ENCODE measurements at regions not wholly inside any gene's neighbourhood (a gene's known extent, or its start where the extent isn't known, plus 50 kb on each side); places are given as distances from the start of the nearest gene placed in this dataset.

DNA sequence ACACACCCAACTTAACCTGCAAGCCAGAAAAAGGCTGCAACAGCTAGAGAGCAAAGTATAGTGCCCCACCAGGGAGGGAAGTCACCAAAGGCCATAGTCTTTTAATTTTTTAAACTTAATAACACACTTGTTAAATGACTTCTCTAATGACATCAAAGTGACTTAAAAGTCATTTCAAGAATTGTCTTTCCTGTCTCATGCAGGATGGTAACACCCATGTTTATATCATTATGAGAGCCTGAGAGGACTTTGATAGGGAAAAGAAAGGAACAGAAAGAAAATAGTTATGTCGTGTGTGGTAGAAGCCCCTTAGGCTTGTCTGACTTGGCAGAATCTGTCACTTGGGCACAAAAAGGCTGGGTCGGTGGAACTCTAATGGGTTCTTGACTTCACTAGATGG lies 57.9 kb upstream of the C2CD4B start:
- TF ChIP-seq HNF4A (conservative IDR thresholded peaks at IDR 0.05) (no peak), TAF1 (conservative IDR thresholded peaks at IDR 0.05) (no peak), JUND (IDR thresholded peaks at IDR 0.05) (no peak), FOXA1 (IDR thresholded peaks at IDR 0.05) (no peak), YY1 (IDR thresholded peaks at IDR 0.05) (no peak), SP1 (IDR thresholded peaks at IDR 0.05) (no peak), FOXA2 (IDR thresholded peaks at IDR 0.05) (no peak), RXRA (IDR thresholded peaks at IDR 0.05) (no peak)
- Histone ChIP-seq H3K9ac (ENCODE audit: low read depth in 1 of 2, low read length in 2 of 2) (no peak overlapping the region), H3K4me1 (ENCODE audit: control insufficient read depth in 4 of 4, insufficient read depth in 4 of 4, low read length in 3 of 4) (no peaks in the 10 kb centered on the region), H3K27ac (ENCODE audit: low read depth in 1 of 2, low read length in 2 of 2) (no peak overlapping the region), H3K9me3 (ENCODE audit: control insufficient read depth in 4 of 4, low read length in 3 of 4) (no peaks in the 10 kb centered on the region), H3K4me3 (ENCODE audit: low read depth in 1 of 3, low read length in 3 of 3) (no peak overlapping the region), H3K27me3 (ENCODE audit: control insufficient read depth in 4 of 4, insufficient read depth in 4 of 4, low read length in 3 of 4) (no peaks in the 10 kb centered on the region), H3K36me3 (ENCODE audit: control insufficient read depth in 4 of 4, insufficient read depth in 3 of 4, low read depth in 1 of 4, low read length in 3 of 4) (no peaks in the 10 kb centered on the region)
- 82% methylated on average over 2 of the region's 2 CpGs for WGBS
- DNase-seq (ENCODE audit: low spot score), result no peak

DNA sequence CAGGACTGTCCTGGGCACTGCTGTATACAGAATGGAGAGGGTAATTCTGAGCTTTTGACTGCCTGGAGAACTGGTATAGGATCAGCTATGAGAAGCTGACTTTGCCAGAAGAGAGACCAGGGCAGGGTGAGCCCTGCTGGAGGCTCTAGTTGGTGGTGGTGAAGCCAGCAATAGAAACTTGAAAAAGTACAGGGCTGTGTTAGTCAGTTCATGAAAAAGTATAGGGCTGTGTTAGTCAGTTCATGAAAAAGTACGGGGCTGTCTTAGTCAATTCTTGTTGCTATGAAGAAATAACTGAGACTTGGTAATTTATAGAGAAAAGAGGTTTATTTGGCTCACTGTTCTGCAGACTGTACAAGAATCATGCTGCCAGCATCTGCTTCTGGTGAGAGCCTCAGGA lies 63.5 kb upstream of the C2CD4B start:
- H3K4me3 ChIP-seq (ENCODE audit: low read depth in 1 of 3, low read length in 3 of 3), result no peak overlapping the region
- no peaks in the 10 kb centered on the region for H3K36me3 ChIP-seq (ENCODE audit: control insufficient read depth in 4 of 4, insufficient read depth in 3 of 4, low read depth in 1 of 4, low read length in 3 of 4)
- no peak for TF ChIP-seq JUND (IDR thresholded peaks at IDR 0.05)
- TF ChIP-seq TAF1 (conservative IDR thresholded peaks at IDR 0.05), result no peak
- TF ChIP-seq RXRA (IDR thresholded peaks at IDR 0.05), result no peak
- TF ChIP-seq HNF4A (conservative IDR thresholded peaks at IDR 0.05), result no peak
- TF ChIP-seq NR2F2 (IDR thresholded peaks at IDR 0.05), result no peak
- no peak for TF ChIP-seq FOXA1 (IDR thresholded peaks at IDR 0.05)
- no peak for TF ChIP-seq EGR1 (IDR thresholded peaks at IDR 0.05; ENCODE audit: low read depth in 2 of 2)
- TF ChIP-seq, protein P1, sequence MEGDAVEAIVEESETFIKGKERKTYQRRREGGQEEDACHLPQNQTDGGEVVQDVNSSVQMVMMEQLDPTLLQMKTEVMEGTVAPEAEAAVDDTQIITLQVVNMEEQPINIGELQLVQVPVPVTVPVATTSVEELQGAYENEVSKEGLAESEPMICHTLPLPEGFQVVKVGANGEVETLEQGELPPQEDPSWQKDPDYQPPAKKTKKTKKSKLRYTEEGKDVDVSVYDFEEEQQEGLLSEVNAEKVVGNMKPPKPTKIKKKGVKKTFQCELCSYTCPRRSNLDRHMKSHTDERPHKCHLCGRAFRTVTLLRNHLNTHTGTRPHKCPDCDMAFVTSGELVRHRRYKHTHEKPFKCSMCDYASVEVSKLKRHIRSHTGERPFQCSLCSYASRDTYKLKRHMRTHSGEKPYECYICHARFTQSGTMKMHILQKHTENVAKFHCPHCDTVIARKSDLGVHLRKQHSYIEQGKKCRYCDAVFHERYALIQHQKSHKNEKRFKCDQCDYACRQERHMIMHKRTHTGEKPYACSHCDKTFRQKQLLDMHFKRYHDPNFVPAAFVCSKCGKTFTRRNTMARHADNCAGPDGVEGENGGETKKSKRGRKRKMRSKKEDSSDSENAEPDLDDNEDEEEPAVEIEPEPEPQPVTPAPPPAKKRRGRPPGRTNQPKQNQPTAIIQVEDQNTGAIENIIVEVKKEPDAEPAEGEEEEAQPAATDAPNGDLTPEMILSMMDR (IDR thresholded peaks at IDR 0.05; ENCODE audit: low read depth, low read length, missing input control), result no peak
- TF ChIP-seq, protein P2, sequence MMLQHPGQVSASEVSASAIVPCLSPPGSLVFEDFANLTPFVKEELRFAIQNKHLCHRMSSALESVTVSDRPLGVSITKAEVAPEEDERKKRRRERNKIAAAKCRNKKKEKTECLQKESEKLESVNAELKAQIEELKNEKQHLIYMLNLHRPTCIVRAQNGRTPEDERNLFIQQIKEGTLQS (IDR thresholded peaks at IDR 0.05), result no peak
- no peak for TF ChIP-seq GABPA (IDR thresholded peaks at IDR 0.05 in 1 of 2, conservative IDR thresholded peaks at IDR 0.05 in 1 of 2)
- no peak for TF ChIP-seq SP1 (IDR thresholded peaks at IDR 0.05)
- TF ChIP-seq RAD21 (IDR thresholded peaks at IDR 0.05), result no peak
- TF ChIP-seq, protein P3, sequence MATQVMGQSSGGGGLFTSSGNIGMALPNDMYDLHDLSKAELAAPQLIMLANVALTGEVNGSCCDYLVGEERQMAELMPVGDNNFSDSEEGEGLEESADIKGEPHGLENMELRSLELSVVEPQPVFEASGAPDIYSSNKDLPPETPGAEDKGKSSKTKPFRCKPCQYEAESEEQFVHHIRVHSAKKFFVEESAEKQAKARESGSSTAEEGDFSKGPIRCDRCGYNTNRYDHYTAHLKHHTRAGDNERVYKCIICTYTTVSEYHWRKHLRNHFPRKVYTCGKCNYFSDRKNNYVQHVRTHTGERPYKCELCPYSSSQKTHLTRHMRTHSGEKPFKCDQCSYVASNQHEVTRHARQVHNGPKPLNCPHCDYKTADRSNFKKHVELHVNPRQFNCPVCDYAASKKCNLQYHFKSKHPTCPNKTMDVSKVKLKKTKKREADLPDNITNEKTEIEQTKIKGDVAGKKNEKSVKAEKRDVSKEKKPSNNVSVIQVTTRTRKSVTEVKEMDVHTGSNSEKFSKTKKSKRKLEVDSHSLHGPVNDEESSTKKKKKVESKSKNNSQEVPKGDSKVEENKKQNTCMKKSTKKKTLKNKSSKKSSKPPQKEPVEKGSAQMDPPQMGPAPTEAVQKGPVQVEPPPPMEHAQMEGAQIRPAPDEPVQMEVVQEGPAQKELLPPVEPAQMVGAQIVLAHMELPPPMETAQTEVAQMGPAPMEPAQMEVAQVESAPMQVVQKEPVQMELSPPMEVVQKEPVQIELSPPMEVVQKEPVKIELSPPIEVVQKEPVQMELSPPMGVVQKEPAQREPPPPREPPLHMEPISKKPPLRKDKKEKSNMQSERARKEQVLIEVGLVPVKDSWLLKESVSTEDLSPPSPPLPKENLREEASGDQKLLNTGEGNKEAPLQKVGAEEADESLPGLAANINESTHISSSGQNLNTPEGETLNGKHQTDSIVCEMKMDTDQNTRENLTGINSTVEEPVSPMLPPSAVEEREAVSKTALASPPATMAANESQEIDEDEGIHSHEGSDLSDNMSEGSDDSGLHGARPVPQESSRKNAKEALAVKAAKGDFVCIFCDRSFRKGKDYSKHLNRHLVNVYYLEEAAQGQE (IDR thresholded peaks at IDR 0.05), result no peak
- no peak for TF ChIP-seq HNF4G (IDR thresholded peaks at IDR 0.05)
- TF ChIP-seq FOXA2 (IDR thresholded peaks at IDR 0.05), result no peak
- TF ChIP-seq, protein P4, sequence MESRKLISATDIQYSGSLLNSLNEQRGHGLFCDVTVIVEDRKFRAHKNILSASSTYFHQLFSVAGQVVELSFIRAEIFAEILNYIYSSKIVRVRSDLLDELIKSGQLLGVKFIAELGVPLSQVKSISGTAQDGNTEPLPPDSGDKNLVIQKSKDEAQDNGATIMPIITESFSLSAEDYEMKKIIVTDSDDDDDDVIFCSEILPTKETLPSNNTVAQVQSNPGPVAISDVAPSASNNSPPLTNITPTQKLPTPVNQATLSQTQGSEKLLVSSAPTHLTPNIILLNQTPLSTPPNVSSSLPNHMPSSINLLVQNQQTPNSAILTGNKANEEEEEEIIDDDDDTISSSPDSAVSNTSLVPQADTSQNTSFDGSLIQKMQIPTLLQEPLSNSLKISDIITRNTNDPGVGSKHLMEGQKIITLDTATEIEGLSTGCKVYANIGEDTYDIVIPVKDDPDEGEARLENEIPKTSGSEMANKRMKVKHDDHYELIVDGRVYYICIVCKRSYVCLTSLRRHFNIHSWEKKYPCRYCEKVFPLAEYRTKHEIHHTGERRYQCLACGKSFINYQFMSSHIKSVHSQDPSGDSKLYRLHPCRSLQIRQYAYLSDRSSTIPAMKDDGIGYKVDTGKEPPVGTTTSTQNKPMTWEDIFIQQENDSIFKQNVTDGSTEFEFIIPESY (IDR thresholded peaks at IDR 0.05), result no peak
- no peak for TF ChIP-seq YY1 (IDR thresholded peaks at IDR 0.05)
- TF ChIP-seq, protein P5, sequence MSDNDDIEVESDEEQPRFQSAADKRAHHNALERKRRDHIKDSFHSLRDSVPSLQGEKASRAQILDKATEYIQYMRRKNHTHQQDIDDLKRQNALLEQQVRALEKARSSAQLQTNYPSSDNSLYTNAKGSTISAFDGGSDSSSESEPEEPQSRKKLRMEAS (IDR thresholded peaks at IDR 0.05), result no peak
- no peak overlapping the region for H3K27ac ChIP-seq (ENCODE audit: low read depth in 1 of 2, low read length in 2 of 2)
- H3K9ac ChIP-seq (ENCODE audit: low read depth in 1 of 2, low read length in 2 of 2), result no peak overlapping the region
- no peak for DNase-seq (ENCODE audit: low spot score)
- no peaks in the 10 kb centered on the region for H3K27me3 ChIP-seq (ENCODE audit: control insufficient read depth in 4 of 4, insufficient read depth in 4 of 4, low read length in 3 of 4)
- 92% methylated on average over 1 of the region's 1 CpG for WGBS
- no peaks in the 10 kb centered on the region for H3K4me1 ChIP-seq (ENCODE audit: control insufficient read depth in 4 of 4, insufficient read depth in 4 of 4, low read length in 3 of 4)
- no peaks in the 10 kb centered on the region for H3K9me3 ChIP-seq (ENCODE audit: control insufficient read depth in 4 of 4, low read length in 3 of 4)

Data from liver (tissue), 8 donors.